ENCODE measurements at regions not wholly inside any gene's neighbourhood (a gene's known extent, or its start where the extent isn't known, plus 50 kb on each side); places are given as distances from the start of the nearest gene placed in this dataset.

DNA sequence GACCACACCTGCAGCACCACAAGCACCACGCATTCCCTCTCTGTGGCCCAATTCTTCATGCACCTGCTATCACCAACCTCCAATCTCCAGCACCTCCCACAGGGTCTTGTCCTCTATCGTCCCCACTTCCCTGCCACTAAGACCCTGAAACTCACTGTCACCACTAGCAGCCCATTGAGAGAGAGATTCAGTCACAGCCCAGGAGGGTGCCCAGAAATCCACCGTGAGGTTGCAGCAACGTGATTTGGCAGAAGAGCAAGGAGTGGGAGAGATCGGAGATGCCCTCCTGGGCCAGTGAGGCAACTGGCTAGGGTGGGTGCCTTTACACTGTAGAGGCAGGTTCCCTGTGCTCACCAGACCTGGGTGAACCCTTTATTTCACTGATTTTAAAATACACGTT lies 90.1 kb downstream of the ANKRD60 start:
- DNase-seq = no peak

DNA sequence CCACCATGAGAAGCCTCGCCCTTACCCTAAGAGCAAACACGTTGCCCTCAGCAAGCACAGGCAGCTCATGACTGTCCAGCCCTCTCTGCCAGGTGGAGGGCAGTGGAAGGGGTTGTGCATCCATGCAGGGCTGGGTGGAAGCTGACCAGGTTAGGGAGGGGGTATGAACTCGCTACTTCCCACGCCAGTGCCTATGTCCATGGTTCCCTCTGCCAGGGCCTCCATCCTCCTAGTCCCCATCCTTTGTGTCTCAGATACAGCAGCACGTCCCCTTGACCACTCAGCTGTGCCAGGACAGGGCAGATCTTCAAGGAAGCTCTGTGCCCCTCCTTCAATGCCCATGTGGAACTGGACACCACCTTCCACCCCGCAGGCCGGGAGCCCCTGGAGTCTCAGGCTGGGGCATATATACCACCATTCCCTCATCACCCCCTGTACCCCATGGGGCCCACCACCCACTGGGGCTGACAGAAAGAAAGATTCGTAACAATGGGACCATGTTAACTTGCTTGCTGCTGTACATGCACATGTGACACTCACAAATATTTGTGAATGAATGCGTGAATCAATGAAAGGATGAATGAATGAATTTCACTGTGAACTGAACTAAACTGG lies 90.7 kb downstream of the ANKRD60 start:
- no peak for DNase-seq

DNA sequence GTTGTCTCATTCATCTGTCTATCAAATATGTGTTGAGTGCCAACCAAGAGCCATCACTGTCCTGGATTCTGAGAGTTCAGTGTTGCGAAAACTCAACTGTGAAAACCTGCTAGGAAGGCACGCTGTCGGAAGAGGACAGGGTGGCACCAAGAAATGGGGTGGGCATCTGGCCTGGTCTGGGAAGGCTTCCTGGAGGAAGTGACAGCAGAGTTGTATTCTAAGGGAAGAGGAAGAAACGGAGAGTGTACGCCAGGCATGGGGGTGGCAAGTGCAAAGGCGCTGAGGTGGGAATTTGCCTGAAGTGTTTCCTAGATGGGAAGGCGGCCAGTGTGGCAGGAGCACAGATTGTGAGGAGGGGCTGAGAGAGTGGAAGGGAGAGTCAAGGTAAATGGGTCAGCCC lies 91.2 kb downstream of the ANKRD60 start:
- no peak for DNase-seq

DNA sequence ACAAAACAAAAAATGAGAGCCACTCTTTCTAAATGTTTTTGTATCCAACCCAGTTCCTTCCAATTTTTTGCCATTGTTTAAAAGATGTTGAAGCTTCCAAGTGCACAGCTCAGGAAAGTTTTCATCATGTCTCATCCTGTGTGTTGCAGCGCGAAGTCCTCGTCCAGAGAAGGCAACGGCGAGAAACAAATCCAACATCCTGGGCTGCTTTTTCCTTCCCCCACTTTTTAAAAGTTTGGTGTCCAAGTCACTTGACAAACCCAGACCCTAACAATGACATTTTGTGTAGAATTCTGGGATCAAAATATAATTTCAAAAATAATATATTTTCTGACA lies 92.3 kb downstream of the ANKRD60 start:
- no peak for DNase-seq

DNA sequence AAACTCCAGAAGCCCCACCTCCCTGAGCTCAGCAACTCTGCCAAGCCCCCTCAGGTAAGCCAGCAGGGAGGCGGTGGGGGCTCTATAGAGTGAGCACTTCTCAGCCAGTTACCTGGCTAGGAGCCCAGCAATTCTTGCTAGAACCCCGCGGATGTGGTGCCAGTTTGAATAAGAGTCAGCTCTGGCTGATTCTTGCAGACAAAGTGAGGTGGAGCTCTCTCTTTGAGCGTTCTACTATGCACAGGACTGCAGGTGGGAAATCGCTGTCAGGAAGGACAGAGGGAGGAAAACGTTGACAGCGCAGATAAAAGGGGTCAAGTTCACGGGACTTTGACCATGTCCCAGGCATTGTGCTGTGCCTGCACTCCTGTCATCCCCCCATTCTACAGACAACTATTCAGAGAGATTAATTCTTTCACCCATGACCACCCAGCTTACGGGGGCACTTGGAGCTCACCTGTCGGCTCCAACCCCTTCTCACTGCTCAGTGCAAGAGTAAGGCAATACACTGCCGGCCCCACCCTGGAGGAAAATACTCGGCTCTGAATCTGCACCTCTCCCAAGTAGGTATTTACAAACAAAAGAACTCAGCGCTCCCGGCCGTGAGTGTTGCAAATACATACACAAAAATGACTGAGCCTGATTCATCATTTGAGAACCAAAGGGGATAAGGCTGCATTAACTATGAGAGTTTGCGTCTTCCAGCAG lies 92.9 kb downstream of the ANKRD60 start:
- no peak for DNase-seq

DNA sequence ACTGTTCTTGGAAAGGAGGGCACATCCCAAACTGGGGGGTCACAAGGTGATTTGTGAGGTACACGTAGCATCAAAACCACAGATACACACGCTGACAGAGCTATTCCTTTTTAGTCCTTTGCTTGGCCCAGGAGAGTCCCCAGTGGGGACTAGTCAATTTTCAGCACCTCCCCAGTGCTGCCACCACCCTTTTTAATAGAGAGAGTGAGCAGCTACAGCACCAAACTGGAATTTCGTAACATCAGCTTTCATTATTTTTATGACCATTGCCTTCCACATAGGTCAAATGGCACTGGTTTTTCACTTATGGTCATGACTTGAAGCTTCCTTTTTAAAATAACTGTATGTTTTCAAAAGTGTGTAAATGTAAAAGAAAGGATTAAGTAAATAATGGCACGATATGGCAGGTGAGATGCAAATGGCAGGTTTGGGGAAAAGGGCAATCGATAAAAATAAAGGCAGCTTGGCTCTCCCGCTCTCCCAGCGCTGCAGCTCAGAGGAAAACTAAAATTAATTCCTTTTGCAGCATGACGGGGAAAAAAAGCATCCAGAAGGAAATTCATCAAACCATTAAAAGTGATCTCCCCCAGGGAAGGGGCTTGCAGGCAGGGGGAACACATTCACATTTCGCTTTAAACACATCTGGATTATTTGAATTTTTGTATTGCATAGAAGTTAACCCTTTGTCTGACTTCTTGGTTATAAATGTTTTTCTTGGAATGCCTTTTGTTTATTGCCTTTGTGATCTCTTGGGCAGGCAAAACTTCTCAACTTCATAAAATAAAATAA lies 95.2 kb downstream of the ANKRD60 start:
- DNase-seq = no peak

DNA sequence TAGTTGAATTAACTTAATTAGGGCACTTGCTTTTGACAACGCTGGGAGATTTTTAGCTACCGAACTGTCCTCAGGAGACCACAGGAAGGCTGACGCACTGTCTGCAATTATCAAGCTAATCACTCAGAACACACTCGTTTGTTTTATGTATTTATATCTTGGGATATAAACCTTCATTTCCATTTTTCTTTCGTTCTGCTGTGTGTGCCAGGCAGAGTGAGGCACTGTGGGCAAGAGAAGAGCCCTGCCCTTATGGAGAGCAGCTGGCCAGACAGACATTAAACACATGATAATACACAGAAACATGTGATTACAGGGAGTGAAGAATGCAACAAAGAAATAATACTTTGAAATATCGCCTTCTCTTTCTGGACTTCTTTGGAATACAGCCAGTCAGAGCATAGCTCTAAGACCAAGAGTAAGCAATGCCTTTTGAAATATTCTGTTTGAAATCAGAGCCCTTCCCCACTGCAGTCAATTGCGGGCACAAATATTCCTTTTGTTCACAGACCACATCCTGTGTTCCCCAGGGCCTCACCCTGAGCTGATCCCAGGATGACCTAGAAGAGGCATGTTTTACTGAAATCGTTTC lies 96.8 kb downstream of the ANKRD60 start:
- DNase-seq = no peak

DNA sequence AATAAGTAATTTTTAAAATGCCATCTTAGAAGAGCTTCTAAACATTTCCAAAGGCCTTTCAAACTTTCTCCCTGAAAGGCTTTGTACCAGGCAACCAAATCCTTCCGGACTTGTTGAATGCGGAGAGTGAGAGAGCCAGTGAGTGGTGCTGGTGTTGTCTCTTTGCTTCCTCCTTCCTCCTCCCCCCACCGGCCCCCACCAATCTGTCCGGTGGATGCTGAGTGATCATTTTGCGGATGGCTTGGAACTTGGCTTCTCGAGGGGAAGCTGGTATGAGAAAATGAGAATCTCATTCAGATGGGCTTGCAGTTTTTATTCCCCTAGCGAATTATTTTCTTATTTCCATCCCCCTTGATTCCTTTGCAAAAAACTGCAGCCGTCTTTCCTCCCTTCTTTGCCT lies 97.3 kb downstream of the ANKRD60 start:
- no peak for DNase-seq

DNA sequence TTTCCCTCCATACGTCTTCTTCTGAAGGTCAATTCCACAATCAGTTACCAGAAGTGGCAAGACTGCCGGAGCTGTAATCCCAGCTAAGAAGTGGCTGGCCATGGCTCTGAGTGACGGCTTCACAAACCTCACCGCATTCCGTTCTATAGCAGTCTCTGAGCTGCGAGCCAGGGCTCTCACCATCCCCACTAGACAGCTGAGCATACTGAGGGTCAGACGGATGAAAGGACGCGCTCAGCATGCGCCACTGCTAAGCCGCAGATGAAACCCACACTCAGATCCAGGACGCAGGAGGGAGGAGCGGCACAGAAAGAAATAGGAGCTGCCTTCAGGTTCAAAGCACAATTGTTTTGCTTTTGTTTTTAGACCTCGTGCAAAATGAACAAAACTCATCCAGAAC lies 97.9 kb downstream of the ANKRD60 start:
- DNase-seq = no peak

DNA sequence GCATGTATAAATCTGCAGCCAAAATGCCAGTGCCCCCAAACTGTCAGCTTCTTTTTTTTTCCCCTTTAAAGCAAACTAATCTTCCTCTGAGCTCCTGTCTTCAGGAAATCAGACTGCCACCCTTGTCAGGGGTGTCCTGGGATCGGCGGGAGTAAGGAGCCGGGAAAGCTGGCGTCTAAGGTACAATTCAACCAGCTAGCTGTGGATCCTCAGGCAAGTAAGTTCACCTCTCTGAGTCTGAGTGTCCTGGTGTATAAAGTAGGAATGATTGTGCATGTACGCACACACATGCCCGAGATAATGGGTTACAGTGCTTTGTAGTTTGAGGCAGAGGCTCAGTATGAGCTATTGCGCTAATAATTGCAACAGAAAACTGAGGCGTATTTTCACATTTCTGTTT lies 98.3 kb downstream of the ANKRD60 start:
- no peak for DNase-seq

DNA sequence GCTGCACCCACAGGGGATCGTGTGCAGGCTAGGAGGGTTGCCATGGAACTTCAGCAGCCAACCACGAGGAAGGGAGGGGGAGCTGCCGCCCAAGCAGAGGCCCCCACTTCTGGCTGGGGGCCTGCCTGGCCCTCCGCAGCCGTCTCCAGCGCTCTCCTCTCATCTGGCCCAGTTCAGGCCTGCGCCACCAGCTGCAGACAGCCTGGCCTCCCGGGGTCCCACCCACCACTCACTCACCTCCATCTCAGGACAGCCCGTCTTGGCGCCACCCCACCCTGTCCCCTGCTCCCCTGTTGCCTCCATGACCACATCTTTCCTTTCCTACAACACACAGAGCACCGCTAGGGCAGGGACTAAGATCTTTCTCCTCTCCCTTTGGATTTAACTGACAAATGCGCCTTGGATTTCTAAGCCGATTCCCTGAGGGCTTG lies 98.7 kb downstream of the ANKRD60 start:
- no peak for DNase-seq

DNA sequence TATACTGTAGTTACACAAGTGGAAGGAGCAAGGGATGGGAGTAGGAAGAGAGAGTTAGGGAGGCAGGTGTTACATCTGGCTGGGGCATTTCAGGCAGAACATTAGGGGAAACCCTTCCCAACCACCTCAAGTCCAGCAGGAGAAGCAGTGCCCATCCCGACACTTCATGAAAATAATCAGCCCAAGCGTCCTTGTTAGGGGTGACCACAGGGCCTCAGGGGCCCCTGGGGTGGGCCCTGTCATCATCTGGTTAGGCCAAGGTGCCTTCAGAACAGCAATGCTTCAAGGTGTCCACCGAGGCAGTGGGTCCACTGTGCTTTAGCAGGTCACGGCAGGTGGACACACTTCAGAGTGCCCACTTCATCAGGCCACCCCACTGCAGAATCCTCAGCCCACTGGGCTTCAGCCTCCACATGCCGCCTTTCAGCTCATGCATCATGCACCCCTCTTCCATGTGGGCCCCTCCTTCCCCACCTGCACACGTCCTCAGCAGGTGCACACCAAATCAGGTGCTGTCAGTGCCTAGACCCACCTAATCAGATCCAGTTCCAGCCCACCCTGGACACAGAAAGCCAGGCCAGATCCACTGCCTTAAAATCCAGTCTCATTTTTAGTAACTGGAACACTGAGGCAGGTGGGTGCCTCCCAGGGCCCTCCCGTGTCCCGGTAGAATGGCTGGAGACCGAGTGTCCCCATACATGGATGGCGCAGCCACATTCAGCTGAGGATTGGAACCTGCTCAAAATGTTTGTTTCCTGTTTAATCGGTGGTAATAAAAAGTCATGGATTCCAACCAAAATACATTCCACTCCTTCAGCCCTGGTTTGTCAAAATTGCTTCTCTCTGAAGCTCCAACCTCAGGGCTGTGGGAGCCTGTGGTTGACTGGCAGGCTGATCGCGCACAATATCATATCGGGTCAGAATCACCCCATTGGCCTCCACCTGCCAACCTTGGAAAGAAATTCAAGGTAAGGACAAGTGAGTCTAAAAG lies 99.5 kb downstream of the ANKRD60 start:
- DNase-seq = no peak

DNA sequence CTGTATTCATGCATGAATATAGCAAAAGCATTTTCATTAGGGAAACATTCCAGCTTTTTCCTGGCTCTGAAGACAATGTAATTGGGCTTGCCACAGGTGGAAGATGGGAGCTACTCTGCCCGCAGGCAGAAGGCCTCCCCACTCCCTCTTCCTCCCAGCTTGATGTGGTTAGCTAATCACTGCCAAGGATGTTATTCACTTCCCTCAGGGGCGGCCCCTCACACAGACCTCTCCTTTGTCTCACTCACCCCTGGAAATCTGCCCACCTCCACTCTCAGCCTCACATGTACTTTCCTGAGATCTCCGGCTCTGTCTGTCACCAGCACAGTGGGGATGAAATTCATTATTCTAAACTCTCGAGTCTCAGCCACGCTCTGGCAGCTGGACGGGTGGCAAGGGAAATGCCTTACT lies 100.7 kb downstream of the ANKRD60 start:
- no peak for DNase-seq

DNA sequence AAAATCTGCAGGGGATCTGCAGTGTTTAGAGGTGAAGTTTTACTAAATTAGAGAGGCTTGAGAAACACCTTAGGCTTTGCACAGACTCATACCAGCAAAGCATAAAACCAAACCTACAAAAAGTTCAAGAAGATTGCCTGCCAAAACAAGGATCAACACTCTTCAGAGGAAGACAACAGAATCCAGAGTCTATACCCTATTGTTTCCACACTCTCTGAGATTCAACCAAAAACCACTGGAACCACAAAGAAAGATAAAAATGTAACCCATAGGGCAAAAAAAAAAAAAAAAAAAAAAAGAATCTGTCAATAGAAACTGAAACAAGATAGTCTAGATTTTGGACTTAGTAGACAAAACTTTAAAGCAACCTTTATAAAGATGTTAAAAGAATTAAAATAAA lies 102.7 kb downstream of the ANKRD60 start:
- DNase-seq = no peak

DNA sequence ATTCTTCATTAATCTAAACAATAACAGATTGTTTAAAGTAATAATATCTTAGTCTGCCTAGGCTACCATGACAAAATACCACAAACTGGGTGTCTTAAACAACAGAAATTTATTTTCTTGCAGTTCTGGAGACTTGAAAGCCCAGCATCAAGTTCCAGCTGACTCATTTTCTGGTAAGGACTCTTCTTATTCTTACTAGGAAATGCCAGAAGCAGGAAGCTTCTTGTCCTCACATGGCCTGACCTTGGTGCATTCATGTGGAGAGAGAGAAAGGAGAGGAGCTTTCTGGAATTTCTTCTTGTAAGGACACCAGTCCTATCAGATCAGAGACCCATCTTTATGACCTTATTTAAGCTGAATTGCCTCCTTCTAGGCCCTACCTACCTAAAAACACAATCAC lies 110.5 kb downstream of the ANKRD60 start:
- DNase-seq = no peak

DNA sequence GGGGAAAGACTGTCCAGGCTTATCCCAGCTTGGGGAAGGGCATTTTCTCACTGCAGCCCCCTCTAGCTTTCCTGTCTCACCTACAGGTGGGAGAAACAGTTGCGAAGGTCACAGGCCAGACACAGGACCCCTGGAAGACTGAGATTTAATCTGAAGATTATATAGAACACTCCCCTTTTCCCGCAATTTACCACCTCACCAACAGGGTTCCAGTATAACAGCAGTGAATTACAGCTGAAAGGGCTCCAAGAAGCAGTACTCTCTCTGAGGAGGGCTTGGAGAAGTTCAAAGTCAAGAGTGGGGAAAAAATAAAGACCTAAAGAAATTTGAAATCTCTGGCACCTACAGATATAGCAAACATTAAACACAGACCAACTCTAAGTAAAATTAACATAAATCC lies 111.9 kb downstream of the ANKRD60 start:
- no peak for DNase-seq

DNA sequence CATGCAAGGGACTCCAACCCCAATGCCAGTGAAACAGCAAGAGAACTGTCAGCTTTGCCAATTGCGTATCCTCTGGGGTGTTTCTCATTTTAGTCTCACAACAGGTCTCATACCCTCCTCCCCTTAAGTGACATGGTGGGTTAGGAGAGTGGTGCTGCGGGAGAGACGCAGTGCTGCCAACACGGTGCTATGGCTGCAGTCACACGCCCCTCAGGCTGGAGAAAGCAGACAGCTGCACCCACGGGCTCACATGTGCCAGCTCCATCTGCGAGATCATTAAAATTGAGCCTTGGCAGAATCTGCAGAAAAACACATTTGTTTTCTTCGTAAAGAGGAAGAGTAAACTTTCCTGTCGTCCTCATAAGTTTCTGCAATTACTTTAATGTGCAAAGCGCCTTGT lies 114.7 kb downstream of the ANKRD60 start:
- DNase-seq = no peak

DNA sequence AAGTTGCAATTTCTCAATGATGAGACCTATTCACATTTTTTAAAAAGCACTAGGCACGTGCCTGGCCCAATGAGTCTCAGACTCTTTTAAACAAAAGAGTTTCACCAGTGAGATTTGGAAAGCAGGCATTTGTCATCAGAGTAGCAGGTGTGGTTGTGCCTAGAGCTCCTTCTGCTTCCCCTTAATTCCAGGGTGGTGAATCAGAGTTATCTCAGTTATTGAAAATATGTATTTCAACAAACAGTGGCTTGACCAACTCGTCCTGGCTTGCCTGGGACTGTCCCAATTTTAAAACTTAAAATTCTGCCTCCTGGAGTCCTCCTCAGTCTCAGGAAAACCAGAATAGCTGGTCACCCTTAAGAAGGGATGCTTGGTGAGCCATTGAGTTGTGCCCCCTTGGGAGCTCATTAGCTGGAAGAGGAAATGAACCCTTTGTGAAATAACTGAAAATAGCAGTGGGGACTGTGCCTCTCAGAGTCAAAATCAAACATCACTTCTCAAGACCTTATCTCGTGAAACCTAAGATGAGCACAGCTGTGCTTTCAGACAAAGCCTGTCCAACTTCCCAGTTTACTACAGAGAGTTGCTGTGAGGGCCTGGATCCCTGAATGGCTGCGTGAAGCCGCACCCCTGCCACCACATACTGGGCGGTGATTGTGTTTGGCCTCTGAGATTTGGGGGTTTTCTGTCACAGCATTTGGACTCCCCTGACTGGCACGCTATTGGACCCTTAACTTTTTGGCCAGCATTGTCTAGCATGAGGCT lies 116.3 kb downstream of the ANKRD60 start:
- DNase-seq = no peak

DNA sequence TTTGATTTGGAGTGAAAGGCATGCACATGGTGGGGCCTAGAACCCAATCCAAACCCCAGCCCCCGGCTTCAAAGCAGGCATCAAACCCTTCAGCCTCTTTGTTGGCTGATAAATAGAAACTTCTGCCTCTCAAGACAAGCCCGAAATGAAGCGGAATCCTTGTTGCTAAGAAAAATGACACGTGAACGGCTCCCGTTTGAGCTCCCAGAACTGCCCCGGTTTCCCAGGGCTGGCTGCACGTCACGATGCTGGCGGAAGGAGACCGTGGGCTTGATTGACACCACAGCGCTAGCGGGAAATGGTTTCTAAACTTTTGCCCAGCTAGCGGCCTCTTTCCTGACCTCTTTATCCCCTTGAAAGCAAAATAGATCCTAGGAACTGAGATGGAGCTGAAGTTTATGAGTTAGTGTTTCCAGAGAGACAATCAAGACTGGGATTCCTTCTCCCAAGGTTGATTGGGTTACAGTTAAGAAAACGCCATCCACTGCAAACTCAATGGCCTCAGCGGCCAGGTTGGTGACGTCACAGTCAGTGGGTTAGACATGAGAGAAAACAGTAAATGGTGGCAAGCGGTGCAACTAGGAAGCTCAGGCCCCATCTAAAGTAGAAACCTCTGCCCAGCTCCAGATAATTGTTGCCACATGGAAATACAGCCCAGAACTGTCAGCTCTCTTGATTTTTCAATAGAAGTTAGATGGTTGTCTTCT lies 117.0 kb downstream of the ANKRD60 start:
- DNase-seq = no peak

DNA sequence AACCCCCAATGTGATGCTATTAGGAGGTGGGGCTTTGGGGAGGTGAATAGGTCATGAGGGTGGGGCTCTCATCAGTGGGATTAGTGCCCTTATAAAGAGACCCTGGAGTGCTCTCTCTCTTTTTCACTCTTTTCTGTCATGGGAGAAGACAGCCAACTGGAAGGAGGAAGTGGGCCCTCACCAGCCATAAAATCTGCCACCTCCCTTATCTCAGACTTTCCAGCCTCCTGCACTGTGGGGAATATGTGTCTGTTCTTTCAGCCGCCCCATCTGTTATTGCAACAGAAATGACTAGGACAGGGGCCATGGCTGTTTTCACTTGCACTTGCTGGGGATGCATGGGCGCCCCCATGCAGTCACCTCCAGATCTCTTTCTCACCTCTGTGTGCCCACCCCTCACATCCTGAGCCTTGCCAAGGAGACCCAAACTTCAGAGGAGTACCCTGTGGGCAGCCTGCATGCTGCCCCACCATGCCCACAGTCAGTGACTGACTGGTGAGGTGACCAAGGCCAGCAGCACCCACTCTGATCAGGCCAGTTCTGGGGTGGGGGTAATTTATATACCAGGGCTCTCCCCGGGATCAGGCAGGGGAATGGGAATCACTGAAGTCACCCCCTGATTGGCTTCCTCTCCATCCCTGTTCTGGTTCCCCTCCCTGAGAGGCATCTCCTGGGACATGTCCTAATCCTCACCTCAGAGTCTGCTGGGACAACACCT lies 118.4 kb downstream of the ANKRD60 start:
- DNase-seq = no peak

Data from NCI-H526 (cell line).